LNCaP clone FGC (cell line): ENCODE measurements at regions not wholly inside any gene's neighbourhood (a gene's known extent, or its start where the extent isn't known, plus 50 kb on each side); places are given as distances from the start of the nearest gene placed in this dataset.

Experiments
- DNase-seq: peaks from one replicate; pipeline ENCODE4 v3.0.0-alpha.2; 2011; ENCODE audit warnings: low read depth
- H3K4me3 ChIP-seq: 2 replicates; pipeline ENCODE4 v1.5.1; 2011; ENCODE audit warnings: mild to moderate bottlenecking, low read depth, low read length, control low read depth
- TF ChIP-seq, protein P1 (sequence below): IDR thresholded peaks from 2 replicates; pipeline ENCODE4 v1.5.1; 2012; ENCODE audit warnings: mild to moderate bottlenecking; ENCODE audit not compliant: control insufficient read depth, insufficient read depth; ENCODE audit errors: extremely low read depth

DNA sequence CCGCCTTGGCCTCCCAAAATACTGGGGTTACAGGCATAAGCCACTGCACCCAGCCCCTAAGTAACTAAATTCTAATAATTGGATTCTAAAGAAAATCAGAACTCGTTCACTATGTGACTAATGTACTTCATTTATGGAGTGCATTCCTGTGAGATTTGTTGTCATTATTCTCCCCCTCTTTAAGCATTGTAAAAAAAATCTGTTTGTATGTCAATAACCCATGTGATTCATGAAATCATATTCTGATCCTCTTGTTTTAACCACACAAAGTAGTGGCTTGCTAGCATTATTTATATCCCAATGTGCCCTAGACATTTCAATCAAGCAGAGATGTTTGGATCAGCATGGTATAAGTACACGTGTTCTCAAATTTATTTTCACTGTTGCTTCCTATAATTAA lies 78.2 kb upstream of the OSBPL8 start:
- no peak overlapping the region for H3K4me3 ChIP-seq
- TF ChIP-seq, protein P1, sequence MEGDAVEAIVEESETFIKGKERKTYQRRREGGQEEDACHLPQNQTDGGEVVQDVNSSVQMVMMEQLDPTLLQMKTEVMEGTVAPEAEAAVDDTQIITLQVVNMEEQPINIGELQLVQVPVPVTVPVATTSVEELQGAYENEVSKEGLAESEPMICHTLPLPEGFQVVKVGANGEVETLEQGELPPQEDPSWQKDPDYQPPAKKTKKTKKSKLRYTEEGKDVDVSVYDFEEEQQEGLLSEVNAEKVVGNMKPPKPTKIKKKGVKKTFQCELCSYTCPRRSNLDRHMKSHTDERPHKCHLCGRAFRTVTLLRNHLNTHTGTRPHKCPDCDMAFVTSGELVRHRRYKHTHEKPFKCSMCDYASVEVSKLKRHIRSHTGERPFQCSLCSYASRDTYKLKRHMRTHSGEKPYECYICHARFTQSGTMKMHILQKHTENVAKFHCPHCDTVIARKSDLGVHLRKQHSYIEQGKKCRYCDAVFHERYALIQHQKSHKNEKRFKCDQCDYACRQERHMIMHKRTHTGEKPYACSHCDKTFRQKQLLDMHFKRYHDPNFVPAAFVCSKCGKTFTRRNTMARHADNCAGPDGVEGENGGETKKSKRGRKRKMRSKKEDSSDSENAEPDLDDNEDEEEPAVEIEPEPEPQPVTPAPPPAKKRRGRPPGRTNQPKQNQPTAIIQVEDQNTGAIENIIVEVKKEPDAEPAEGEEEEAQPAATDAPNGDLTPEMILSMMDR: no peak
- no peak for DNase-seq

DNA sequence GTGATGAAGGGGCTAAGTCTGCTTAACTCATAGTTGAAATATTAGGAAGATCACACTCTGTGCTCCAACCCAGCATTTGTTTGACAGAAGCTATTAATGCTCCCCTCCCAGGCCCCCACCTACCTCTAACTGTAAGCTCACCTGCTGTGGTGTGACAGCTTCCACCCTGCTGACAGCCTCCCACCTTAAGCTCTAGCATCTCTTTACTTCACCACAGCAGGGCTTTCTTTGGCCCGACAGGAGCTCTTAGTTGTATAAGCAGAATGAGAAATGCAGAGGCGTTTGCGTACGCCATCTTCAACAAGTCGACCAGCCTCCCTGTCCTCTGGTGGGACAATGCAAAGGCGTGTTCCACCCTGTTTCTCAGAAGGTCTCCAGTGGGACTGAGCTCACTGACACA lies 80.1 kb upstream of the OSBPL8 start:
- H3K4me3 ChIP-seq: no peak overlapping the region
- TF ChIP-seq, protein P1: no peak
- no peak for DNase-seq

DNA sequence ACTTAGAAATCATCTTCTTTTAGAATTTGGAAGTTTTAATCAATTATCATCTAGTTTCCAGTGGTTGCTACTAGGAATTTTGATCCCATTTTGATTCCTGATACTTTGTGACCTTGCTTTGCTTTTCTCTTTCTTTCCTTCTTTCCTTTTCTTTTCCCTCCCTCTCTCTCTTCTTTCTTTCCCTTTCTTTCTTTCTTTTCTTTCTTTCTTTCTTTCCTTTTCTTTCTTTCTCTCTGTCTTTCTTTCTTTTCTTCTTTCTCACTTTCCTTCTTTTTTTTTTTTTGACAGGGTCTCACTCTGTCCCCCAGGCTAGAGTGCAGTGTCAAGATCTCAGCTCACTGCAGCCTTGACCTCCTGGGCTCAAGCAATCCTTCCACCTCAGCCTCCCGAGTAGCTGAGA lies 81.5 kb upstream of the OSBPL8 start:
- no peak for DNase-seq
- H3K4me3 ChIP-seq: no peak overlapping the region
- TF ChIP-seq, protein P1: no peak

DNA sequence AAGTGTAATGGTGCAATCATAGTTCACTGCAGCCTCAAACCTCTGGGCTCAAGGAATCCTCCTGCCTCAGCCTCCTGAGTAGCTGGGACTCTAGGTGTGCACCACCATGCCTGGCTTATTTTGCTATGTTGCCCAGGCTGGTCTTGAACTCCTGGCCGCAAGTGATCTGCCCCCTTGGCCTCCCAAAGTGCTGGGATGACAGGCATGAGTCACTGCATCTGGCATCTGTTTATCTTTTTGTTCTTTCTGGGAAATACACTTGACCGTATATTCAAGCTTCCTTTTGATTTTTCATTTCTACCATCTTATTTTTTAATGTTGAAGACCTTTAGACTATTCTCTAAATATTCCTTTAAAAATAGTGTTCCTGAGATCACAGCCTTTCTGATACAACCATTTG lies 82.4 kb upstream of the OSBPL8 start:
- no peak for DNase-seq
- TF ChIP-seq, protein P1: no peak

DNA sequence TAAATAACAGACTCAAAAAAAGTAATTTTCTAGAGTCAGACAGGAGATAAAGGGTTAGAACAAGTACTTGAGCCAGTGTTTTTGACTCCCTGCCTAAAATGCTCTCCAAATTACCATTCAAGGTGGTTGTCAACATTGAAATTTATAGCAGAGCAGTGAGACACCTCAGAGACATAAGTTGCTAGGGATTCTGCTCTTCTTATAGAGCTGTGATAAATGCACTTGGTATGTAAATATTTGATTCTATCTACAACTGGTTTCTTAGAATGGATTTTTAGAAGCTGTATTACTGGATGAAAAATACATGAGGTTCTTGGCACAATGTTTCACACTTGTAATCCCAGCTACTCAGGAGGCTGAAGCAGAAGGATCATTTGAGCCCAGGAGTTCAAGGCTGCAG lies 83.9 kb upstream of the OSBPL8 start:
- H3K4me3 ChIP-seq: no peak overlapping the region
- DNase-seq: no peak
- TF ChIP-seq, protein P1: no peak

More for the DNA sequence above, 82.4 kb upstream of the OSBPL8 start:
- no peak overlapping the region for H3K4me3 ChIP-seq

DNA sequence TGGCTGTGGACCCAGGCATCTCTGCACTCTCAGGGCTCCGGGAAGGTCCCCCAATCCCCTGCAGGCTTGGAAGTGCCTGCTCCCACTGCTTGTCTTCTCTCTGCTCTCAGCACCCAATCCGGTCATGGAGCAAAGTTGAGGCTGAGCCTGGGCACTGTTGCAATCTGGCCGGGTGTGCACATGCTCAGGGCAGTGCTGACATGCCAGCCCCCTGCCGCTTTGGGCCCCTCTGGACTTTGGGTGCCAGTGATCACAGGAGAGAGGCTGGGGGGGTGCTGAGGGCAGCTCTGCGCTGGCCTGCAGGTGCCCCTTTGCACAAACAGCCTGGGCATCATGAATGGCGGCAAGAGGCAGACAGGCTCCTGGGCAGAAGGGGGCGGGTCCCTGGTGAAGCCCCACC lies 85.4 kb upstream of the OSBPL8 start:
- TF ChIP-seq, protein P1: no peak
- DNase-seq: no peak
- H3K4me3 ChIP-seq: no peak overlapping the region

DNA sequence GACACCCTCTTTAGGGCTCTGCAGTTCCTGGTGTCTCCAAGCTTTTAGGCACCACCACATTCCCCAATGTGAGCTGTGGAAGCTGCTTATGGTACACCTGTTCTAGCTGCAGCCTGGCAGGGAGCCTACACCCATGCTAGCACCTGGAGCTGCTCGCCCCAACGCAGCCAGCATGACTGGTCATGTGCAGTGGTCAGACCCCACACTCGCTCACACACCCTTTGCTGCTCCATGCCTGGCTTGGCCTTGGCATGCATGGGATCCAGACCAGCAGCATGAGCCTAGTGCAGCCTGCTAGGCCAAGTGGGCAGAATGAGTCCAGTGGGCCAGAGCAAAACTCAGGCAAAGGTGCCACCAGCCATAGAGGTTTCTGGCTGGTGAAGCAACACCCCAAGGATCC lies 86.4 kb upstream of the OSBPL8 start:
- TF ChIP-seq, protein P1: no peak
- H3K4me3 ChIP-seq: no peak overlapping the region
- no peak for DNase-seq
